Esophagus squamous epithelium (tissue), 4 donors: ENCODE measurements at regions not wholly inside any gene's neighbourhood (a gene's known extent, or its start where the extent isn't known, plus 50 kb on each side); places are given as distances from the start of the nearest gene placed in this dataset.

ENCODE experiments used
- CTCF ChIP-seq, 6 experiments: fragments of 450-650 bp in 4 of 6; fragments of 200-600 bp in 2 of 6; sonication (generic) in 2 of 6; IDR thresholded peaks; one replicate each; pipeline ENCODE4 v1.5.1; 2016 to 2019; ENCODE audit warnings: antibody characterized with exemption in 6 of 6, mild to moderate bottlenecking in 4 of 6, moderate library complexity in 4 of 6
- POLR2A ChIP-seq, 4 donors: fragments of 450-650 bp; IDR thresholded peaks; one replicate each; pipeline ENCODE4 v1.6.1; 2017; ENCODE audit warnings: antibody characterized with exemption in 4 of 4, mild to moderate bottlenecking in 4 of 4, moderate library complexity in 3 of 4

GRCh38 chr3:166390303-166390702 is 553.1 kb upstream of the BCHE start:
- TF ChIP-seq POLR2A (IDR thresholded peaks at IDR 0.05) (no peak), CTCF (IDR thresholded peaks at IDR 0.05) (no peak)
